ENCODE measurements at regions not wholly inside any gene's neighbourhood (a gene's known extent, or its start where the extent isn't known, plus 50 kb on each side); places are given as distances from the start of the nearest gene placed in this dataset.

DNA sequence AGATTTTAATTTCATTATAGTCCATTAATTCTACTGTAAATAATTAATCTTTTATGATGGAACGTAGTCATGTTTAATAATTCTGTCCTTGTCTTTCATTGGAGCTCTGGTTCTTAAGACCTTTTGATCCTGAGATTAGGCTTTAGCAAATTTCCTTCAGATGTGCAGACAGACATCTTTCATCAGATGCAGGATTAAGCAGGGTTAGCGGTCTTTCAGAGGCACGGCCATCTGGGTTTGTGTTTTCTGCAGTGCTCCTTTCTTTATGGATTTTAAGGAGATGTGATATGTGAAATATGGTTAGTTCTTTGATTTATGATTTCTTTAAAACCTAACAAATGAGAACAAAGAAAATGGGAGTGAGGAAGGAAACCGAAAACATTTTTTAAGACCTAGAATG lies 643.9 kb upstream of the SGCG start:
- TF ChIP-seq, protein P1, sequence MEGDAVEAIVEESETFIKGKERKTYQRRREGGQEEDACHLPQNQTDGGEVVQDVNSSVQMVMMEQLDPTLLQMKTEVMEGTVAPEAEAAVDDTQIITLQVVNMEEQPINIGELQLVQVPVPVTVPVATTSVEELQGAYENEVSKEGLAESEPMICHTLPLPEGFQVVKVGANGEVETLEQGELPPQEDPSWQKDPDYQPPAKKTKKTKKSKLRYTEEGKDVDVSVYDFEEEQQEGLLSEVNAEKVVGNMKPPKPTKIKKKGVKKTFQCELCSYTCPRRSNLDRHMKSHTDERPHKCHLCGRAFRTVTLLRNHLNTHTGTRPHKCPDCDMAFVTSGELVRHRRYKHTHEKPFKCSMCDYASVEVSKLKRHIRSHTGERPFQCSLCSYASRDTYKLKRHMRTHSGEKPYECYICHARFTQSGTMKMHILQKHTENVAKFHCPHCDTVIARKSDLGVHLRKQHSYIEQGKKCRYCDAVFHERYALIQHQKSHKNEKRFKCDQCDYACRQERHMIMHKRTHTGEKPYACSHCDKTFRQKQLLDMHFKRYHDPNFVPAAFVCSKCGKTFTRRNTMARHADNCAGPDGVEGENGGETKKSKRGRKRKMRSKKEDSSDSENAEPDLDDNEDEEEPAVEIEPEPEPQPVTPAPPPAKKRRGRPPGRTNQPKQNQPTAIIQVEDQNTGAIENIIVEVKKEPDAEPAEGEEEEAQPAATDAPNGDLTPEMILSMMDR (conservative IDR thresholded peaks at IDR 0.05 in 1 of 2, IDR thresholded peaks at IDR 0.05 in 1 of 2; ENCODE audit: extremely low read depth in 1 of 2, insufficient read depth in 1 of 2, low read depth in 1 of 2, low read length in 2 of 2): no peak
- no peak for TF ChIP-seq EZH2 (IDR thresholded peaks at IDR 0.05; ENCODE audit: borderline replicate concordance, low read length)

Data from mammary epithelial cell (primary cell).